ENCODE measurements at regions not wholly inside any gene's neighbourhood (a gene's known extent, or its start where the extent isn't known, plus 50 kb on each side); places are given as distances from the start of the nearest gene placed in this dataset.

GRCh38 chr17:33952425-33952824, 302.7 kb upstream of the CCL2 start:
- TF ChIP-seq POLR2A (IDR thresholded peaks at IDR 0.05; ENCODE audit: low read depth, low read length) (no peak), POLR2AphosphoS5 (IDR thresholded peaks at IDR 0.05; ENCODE audit: low read length) (no peak), ZSCAN29 (IDR thresholded peaks at IDR 0.05) (no peak), STAT1 (conservative IDR thresholded peaks at IDR 0.05) (no peak), TAF1 (IDR thresholded peaks at IDR 0.05; ENCODE audit: borderline replicate concordance, low read depth, low read length) (no peak), SMARCA5 (IDR thresholded peaks at IDR 0.05) (no peak), TBL1XR1 (IDR thresholded peaks at IDR 0.05; ENCODE audit: low read depth, low read length) (no peak), CTCF (IDR thresholded peaks at IDR 0.05 in 2 of 3, conservative IDR thresholded peaks at IDR 0.05 in 1 of 3; ENCODE audit: control insufficient read depth in 2 of 3, extremely low read depth in 1 of 3, insufficient read depth in 1 of 3, low read depth in 3 of 3, low read length in 3 of 3) (no peak), JUND (IDR thresholded peaks at IDR 0.05; ENCODE audit: low read depth, low read length) (no peak)

Data from GM12878 (cell line).